ENCODE measurements at regions not wholly inside any gene's neighbourhood (a gene's known extent, or its start where the extent isn't known, plus 50 kb on each side); places are given as distances from the start of the nearest gene placed in this dataset.

- peaks cover 8% of the 10 kb centered on the region for H3K9me3 Mint-ChIP-seq (ENCODE audit: low read depth)
- H3K4me3 Mint-ChIP-seq (ENCODE audit: unreplicated experiment): no peak overlapping the region
- peaks cover 2% of the 10 kb centered on the region for H3K36me3 Mint-ChIP-seq (ENCODE audit: low read depth)
- peaks cover 3% of the 10 kb centered on the region for H3K27me3 Mint-ChIP-seq (ENCODE audit: low read depth)
- TF ChIP-seq CTCF (IDR thresholded peaks at IDR 0.05): no peak
- no peak for DNase-seq (ENCODE audit: low spot score)
- peaks cover 4% of the 10 kb centered on the region for H3K4me1 Mint-ChIP-seq (ENCODE audit: low read depth)
- no peak overlapping the region for H3K27ac Mint-ChIP-seq (ENCODE audit: unreplicated experiment)
Observed at GRCh38 chr10:20962165-20962564, 65.1 kb upstream of the NEBL start.

GRCh38 chr10:20959242-20959641 is 62.1 kb upstream of the NEBL start:
- DNase-seq (ENCODE audit: low spot score): no peak
- peaks cover 10% of the 10 kb centered on the region for H3K4me1 Mint-ChIP-seq (ENCODE audit: low read depth)
- H3K9me3 Mint-ChIP-seq (ENCODE audit: low read depth): no peaks in the 10 kb centered on the region
- peaks cover 4% of the 10 kb centered on the region for H3K27me3 Mint-ChIP-seq (ENCODE audit: low read depth)
- no peak overlapping the region for H3K27ac Mint-ChIP-seq (ENCODE audit: unreplicated experiment)
- H3K36me3 Mint-ChIP-seq (ENCODE audit: low read depth): no peaks in the 10 kb centered on the region
- no peak for TF ChIP-seq CTCF (IDR thresholded peaks at IDR 0.05)
- H3K4me3 Mint-ChIP-seq (ENCODE audit: unreplicated experiment): no peak overlapping the region

DNA sequence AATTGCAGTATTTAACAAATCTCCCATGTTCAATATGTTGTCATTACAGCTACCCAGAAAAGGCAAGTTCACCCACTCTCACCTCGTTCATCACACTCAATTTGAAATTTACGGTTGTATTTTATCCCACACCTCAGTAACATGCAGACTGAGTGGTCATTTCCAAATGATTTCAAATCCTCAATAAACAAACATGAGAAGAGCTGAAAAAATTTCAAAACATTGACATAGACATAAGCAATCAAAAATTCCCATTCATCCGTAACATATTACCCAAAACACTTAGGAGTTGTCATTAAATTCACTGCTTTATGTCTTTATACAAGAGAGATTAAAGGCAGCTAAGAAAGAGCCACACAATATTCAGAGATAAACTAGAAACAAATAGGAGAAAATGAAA is 61.7 kb upstream of the NEBL start:
- Mint-ChIP-seq H3K36me3 (ENCODE audit: low read depth) (no peaks in the 10 kb centered on the region), H3K4me1 (ENCODE audit: low read depth) (peaks cover 11% of the 10 kb centered on the region), H3K4me3 (ENCODE audit: unreplicated experiment) (no peak overlapping the region), H3K27ac (ENCODE audit: unreplicated experiment) (no peak overlapping the region), H3K27me3 (ENCODE audit: low read depth) (peaks cover 4% of the 10 kb centered on the region), H3K9me3 (ENCODE audit: low read depth) (no peaks in the 10 kb centered on the region)
- no peak for DNase-seq (ENCODE audit: low spot score)
- TF ChIP-seq CTCF (IDR thresholded peaks at IDR 0.05): no peak

DNA sequence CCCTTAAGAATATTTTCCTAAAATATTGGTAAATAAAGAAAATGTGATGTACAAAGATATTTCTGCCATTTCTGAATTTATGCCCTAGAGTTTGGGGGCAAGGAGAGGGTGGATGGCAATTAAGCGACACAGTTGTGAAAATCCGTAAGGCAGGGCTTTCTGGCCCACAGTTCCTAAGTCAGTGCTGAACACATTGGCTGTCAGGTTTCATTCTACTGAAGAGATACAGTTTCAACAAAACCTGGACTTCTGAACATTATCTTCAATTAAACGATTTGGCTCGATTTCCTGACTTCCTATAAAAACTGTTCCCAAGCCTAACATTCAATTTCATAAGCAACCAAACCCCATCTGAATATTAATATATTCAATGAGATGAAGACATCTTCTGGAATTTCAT is 61.1 kb upstream of the NEBL start:
- TF ChIP-seq CTCF (IDR thresholded peaks at IDR 0.05): no peak
- DNase-seq (ENCODE audit: low spot score): no peak
- no peaks in the 10 kb centered on the region for H3K9me3 Mint-ChIP-seq (ENCODE audit: low read depth)
- H3K27me3 Mint-ChIP-seq (ENCODE audit: low read depth): peaks cover 4% of the 10 kb centered on the region
- peaks cover 10% of the 10 kb centered on the region for H3K4me1 Mint-ChIP-seq (ENCODE audit: low read depth)
- no peak overlapping the region for H3K4me3 Mint-ChIP-seq (ENCODE audit: unreplicated experiment)
- H3K36me3 Mint-ChIP-seq (ENCODE audit: low read depth): no peaks in the 10 kb centered on the region
- H3K27ac Mint-ChIP-seq (ENCODE audit: unreplicated experiment): no peak overlapping the region

GRCh38 chr10:20957744-20958143 is 60.6 kb upstream of the NEBL start:
- H3K27me3 Mint-ChIP-seq (ENCODE audit: low read depth): peaks cover 4% of the 10 kb centered on the region
- no peak for TF ChIP-seq CTCF (IDR thresholded peaks at IDR 0.05)

More at GRCh38 chr10:20957744-20958143, 60.6 kb upstream of the NEBL start:
- Mint-ChIP-seq H3K4me3 (ENCODE audit: unreplicated experiment) (no peak overlapping the region), H3K27ac (ENCODE audit: unreplicated experiment) (no peak overlapping the region), H3K36me3 (ENCODE audit: low read depth) (no peaks in the 10 kb centered on the region), H3K9me3 (ENCODE audit: low read depth) (no peaks in the 10 kb centered on the region), H3K4me1 (ENCODE audit: low read depth) (peaks cover 7% of the 10 kb centered on the region)
- DNase-seq (ENCODE audit: low spot score): no peak
